ENCODE measurements at regions not wholly inside any gene's neighbourhood (a gene's known extent, or its start where the extent isn't known, plus 50 kb on each side); places are given as distances from the start of the nearest gene placed in this dataset.

GRCh38 chr22:49418943-49419342, 408.7 kb downstream of the BRD1 start:
- no peak for TF ChIP-seq POLR2A (IDR thresholded peaks at IDR 0.05)
- no peak for TF ChIP-seq CTCF (IDR thresholded peaks at IDR 0.05)
- 84 to 85% methylated on average over 7 of the region's 12 CpGs for WGBS, 2 donors
- intact Hi-C loops (cut with DNase I), result no loop called here

GRCh38 chr22:49418341-49418894, 409.3 kb downstream of the BRD1 start:
- H3K9me3 ChIP-seq, result peaks cover 0 to 10% (median 0%) of the 10 kb centered on the region in 3 donors
- H3K4me1 ChIP-seq, result no peaks in the 10 kb centered on the region
- H3K36me3 ChIP-seq, result no peaks in the 10 kb centered on the region
- H3K27me3 ChIP-seq, result peaks cover 0 to 16% (median 0%) of the 10 kb centered on the region in 4 donors
- TF ChIP-seq POLR2A (IDR thresholded peaks at IDR 0.05) (no peak), CTCF (IDR thresholded peaks at IDR 0.05) (no peak)
- no peak overlapping the region for H3K27ac ChIP-seq
- 86% methylated on average over 10 to 22 of the region's 39 CpGs for WGBS, 2 donors
- DNase-seq, result no peak
- H3K4me3 ChIP-seq, result no peak overlapping the region
- intact Hi-C loops (cut with DNase I), result no loop called here

More at GRCh38 chr22:49418943-49419342, 408.7 kb downstream of the BRD1 start:
- H3K4me3 ChIP-seq, result no peak overlapping the region
- H3K9me3 ChIP-seq, result peaks cover 0 to 10% (median 0%) of the 10 kb centered on the region in 3 donors
- H3K4me1 ChIP-seq, result no peaks in the 10 kb centered on the region
- no peak for DNase-seq
- no peaks in the 10 kb centered on the region for H3K36me3 ChIP-seq
- H3K27ac ChIP-seq, result no peak overlapping the region
- H3K27me3 ChIP-seq, result peaks cover 0 to 19% (median 0%) of the 10 kb centered on the region in 4 donors

- Histone ChIP-seq H3K27me3 (peaks cover 0 to 18% (median 0%) of the 10 kb centered on the region in 4 donors), H3K36me3 (no peaks in the 10 kb centered on the region), H3K9me3 (peaks cover 0 to 10% (median 0%) of the 10 kb centered on the region in 3 donors), H3K4me3 (no peak overlapping the region), H3K4me1 (no peaks in the 10 kb centered on the region), H3K27ac (no peak overlapping the region)
- 88 to 89% methylated on average over 4 to 5 of the region's 13 CpGs for WGBS, 2 donors
- TF ChIP-seq CTCF (IDR thresholded peaks at IDR 0.05) (no peak), POLR2A (IDR thresholded peaks at IDR 0.05) (no peak)
- intact Hi-C loops (cut with DNase I), result no loop called here
- DNase-seq, result no peak
Measured at GRCh38 chr22:49417833-49418232, 409.8 kb downstream of the BRD1 start.

GRCh38 chr22:49417326-49417725, 410.3 kb downstream of the BRD1 start:
- Histone ChIP-seq H3K27ac (no peak overlapping the region), H3K27me3 (peaks cover 0 to 18% (median 0%) of the 10 kb centered on the region in 4 donors), H3K4me1 (no peaks in the 10 kb centered on the region), H3K4me3 (no peak overlapping the region), H3K36me3 (no peaks in the 10 kb centered on the region), H3K9me3 (peaks cover 0 to 10% (median 0%) of the 10 kb centered on the region in 3 donors)
- intact Hi-C loops (cut with DNase I), result no loop called here
- 85 to 95% methylated on average over 3 to 4 of the region's 7 CpGs for WGBS, 2 donors
- TF ChIP-seq POLR2A (IDR thresholded peaks at IDR 0.05) (no peak), CTCF (IDR thresholded peaks at IDR 0.05) (no peak)
- DNase-seq, result no peak

GRCh38 chr22:49415151-49415951, 412.3 kb downstream of the BRD1 start:
- 55 to 60% methylated on average over 12 to 14 of the region's 21 CpGs for WGBS, 2 donors
- TF ChIP-seq CTCF (IDR thresholded peaks at IDR 0.05) (no peak), POLR2A (IDR thresholded peaks at IDR 0.05) (no peak)
- no peak for DNase-seq
- intact Hi-C loops (cut with DNase I), result no loop called here
- H3K9me3 ChIP-seq, result peaks cover 0 to 5% (median 0%) of the 10 kb centered on the region in 3 donors
- H3K27ac ChIP-seq, result no peak overlapping the region
- H3K4me1 ChIP-seq, result no peaks in the 10 kb centered on the region
- H3K27me3 ChIP-seq, result peaks cover 0 to 23% (median 0%) of the 10 kb centered on the region in 4 donors
- no peaks in the 10 kb centered on the region for H3K36me3 ChIP-seq
- H3K4me3 ChIP-seq, result no peak overlapping the region

Measured in esophagus squamous epithelium (tissue), 5 donors.